ENCODE measurements at regions not wholly inside any gene's neighbourhood (a gene's known extent, or its start where the extent isn't known, plus 50 kb on each side); places are given as distances from the start of the nearest gene placed in this dataset.
"Not testable (repeated sequence)": the region's sequence is repeated elsewhere in the genome, so short reads cannot be mapped to it uniquely, and the experiment has no call there.

DNA sequence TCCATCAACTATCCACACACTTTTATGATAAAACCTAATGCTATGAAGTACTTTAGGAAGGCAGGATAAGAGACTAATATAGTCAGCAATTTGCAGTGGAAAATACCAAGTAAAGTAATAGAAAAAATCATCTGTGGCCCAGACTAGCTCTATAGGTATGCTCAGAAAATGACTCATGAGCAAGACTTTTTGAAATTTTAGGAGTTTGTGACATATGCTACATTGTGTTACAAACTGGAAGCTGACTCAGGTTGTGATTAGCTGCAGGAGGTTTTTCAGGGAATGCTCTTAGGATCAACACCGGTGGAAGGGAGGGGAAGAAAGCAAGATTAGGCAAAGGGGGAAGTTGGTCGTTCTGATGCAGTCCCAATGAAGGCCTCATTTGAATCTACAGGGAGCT lies 56.1 kb downstream of the FEZF1 start:
- no peak for DNase-seq (ENCODE audit: low spot score)

DNA sequence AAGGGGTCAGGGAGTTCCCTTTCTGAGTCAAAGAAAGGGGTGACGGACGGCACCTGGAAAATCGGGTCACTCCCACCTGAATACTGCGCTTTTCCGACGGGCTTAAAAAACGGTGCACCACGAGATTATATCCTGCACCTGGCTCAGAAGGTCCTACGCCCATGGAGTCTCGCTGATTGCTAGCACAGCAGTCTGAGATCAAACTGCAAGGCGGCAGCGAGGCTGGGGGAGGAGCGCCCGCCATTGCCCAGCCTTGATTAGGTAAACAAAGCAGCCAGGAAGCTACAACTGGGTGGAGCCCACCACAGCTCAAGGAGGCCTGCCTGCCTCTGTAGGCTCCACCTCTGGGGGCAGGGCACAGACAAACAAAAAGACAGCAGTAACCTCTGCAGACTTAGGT lies 65.8 kb downstream of the FEZF1 start:
- not testable (repeated sequence) for DNase-seq (ENCODE audit: low spot score)

DNA sequence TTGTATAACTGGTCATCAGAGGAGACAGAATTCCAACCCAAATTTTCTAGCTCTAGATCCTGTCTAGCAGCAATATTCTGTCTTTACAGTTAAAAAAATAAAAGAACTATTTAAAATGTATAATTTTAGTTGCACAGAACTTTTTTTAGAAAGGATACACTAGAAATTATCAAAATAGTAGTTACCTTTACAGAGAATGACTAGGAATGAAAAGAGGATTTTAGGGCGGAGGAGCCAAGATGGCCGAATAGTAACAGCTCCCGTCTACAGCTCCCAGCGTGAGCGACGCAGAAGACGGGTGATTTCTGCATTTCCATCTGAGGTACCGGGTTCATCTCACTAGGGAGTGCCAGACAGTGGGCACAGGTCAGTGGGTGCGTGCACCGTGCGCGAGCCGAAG lies 66.3 kb downstream of the FEZF1 start:
- DNase-seq (ENCODE audit: low spot score): not testable (repeated sequence)

DNA sequence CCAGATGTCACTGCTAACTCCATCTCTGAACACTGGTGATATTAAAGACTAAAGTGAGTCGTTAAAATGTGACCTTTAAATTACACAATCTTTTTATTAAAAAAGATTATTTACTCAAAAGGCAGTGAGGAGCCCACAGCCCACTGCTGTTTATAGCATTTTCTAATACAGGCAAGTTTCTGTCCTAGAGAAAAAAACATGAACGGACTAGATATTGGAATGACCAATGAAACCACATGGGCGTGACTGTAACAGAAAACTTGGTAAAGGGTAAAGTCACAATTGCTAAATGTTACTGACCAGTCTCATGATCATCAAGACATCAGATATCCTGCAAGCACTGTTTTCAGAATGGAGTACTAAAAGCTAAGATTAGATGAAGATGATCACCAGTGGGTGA lies 78.7 kb downstream of the FEZF1 start:
- no peak for DNase-seq (ENCODE audit: low spot score)

DNA sequence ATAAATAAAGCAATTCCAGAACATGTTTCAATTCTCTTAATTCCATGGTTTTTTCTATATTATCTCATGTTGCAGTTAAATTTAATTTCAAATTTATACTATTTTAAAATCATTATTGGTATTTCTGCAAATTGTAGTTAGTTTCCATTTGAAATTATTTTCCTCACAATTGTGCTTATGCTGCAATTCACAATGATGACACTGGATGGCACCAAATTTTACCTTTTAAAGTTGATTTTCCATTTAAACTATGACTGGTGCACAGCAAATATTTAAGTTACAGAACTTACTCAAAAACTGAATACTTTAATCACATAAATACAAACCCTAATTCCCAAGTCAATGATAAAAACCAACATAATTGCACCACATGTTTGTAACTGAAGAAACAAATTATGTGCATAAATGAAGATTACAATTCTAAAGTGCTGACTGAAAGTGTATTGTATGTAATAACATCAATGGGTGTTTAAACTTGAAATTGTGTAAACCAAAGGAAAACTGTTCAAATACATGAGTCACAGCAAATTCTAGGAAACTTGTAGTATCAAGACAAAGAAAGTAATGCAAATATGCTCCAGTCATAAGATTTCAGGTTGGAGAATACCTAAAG lies 75.3 kb upstream of the AASS start:
- DNase-seq (ENCODE audit: low spot score): peak; percentile 53

DNA sequence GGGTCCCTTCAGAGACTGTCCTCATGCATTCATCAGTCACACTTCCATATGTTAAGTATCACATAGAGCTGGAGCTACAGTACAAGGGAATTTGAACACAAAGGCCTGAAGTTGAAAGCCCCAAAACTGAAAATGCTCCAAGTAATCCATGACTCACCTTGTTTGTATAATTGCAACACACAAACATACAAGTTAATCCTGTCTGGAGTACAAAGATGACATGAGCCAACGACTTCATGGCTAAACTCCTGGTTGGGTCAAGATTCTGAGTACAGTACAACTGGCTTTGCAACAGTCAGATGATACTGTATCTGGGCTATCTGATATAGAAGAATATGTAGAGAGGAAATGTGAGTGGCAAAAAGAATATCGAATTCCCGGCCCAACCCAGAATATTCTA lies 73.1 kb upstream of the AASS start:
- no peak for DNase-seq (ENCODE audit: low spot score)

DNA sequence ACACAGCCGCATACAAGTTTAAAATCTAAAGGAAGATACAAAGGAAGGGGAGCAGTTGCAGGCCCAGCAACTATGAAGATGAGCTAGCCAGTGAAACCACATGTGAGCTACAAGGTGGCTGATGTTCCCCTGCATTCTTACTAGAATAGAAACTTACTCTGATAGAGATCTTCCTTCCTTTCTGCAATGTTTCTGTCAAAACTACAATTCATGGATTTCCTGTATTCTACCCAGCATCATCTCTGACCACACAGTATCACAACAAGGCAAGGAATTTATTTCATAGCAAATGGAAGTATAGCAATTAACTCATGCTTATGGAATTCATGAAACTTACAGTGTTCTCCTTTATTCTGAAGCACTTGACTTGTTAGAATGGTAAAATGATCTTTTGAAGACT lies 68.7 kb upstream of the AASS start:
- DNase-seq (ENCODE audit: low spot score): no peak

DNA sequence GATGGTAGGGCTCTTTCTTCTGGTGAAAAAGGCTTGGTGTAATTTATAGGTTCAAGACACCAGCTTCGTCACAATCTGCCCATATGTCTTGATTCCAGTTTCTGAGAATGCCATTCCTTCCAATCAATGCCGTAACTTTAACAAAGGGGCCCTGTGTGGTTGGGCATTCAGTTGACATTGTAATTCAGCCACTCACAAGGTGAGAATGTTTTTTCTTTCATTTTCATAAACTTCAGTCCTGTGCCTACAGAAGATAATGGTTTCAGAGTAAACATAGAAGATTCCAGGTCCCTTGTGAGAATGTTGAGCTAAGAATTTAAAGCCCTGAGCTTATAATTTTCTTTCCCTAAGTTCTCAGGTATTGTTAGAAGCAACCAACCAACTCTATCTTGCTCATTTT lies 67.3 kb upstream of the AASS start:
- no peak for DNase-seq (ENCODE audit: low spot score)

DNA sequence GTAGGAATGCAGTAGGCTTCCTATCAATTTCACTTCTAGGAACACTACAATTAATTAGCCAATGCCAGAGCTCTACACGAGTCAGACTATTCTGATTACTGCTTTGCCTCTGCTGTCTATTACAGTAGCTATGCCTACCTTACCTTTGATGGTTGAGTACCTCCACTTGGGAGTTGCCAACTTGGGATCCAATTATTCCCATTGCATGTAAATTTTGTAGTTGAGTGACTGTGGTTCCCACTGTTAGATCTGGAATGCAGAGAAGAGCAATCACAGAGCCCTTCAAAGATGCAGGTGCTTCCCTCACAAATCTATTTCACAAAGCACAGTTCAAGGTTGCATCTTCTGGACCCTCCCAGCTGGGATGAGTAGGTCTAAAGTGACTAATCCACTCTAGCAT lies 62.9 kb upstream of the AASS start:
- no peak for DNase-seq (ENCODE audit: low spot score)

DNA sequence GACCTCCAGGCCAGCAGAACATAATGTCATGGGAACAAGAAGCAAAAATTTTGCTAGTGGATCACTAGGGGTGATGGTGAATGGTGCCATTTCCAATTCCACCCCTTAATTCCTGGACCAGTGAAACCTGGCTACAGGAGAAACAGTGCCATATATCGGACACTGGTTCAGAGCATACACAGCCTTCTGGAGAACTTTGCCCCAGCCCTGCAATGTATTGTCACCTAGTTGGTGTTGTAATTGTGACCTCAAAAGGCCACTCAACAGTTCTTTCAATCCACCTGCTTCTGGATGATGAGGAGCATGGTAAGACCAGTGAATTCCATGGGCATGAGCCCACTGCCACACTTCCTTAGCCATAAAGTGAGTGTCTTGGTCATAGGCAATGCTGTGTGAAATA lies 59.8 kb upstream of the AASS start:
- no peak for DNase-seq (ENCODE audit: low spot score)

DNA sequence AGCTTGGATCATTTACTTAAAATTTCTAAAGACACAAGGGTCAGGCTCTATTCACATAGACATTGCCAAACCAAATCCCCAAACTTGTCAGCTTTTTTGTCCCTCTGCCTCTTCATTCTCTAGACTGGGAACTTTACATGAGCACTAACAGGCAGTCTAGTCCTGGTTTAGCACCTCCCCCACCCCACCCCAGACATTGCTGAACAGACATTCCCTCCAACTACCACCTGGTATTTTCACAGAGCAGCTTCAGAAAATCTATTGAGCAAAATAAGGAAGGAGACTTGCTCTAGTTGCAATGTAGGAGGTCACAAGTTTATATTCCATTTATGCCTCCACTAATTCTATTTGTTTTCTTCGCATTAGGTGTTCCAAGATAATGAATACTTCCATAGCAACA lies 56.8 kb upstream of the AASS start:
- DNase-seq (ENCODE audit: low spot score): no peak

DNA sequence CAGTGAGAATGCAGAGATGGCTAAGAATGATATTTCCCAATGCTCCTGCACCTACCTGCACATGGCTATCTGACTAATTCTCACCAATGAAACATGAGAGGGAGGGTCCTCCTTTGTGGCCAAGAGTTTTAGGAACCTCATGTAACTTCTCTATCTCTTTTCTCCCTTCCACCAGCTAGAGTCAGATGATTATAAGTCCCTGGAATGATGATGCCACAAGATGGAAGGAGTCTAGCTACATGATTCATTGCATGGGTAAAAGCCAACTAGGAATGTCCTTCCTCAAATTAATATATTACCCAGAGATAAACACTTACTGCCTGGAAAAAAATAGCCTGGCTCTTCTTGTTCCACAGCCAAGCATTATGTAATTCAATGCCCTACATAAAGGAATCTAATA lies 55.1 kb upstream of the AASS start:
- no peak for DNase-seq (ENCODE audit: low spot score)

DNA sequence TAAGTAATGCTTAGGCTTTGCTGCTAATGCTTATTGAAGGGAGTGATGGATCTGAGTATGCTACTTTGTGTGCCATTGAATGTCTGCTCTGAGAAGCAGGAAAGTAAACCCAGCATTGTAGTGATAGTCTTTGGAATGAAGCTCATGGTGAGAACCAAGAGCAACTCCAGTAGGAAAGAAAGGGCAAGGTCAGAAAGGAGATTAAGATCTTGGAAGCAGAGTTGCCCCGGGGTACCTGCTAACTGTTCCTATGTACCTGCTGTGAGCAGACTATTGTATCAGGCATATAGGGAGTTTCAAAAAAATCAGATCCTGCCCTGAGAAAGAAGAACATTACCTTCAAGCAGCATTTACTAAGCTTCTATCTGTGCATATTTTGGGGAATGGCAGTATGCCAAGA lies 54.5 kb upstream of the AASS start:
- no peak for DNase-seq (ENCODE audit: low spot score)

All from COLO829 (cell line).